ENCODE measurements at regions not wholly inside any gene's neighbourhood (a gene's known extent, or its start where the extent isn't known, plus 50 kb on each side); places are given as distances from the start of the nearest gene placed in this dataset.
"Not testable (repeated sequence)": the region's sequence is repeated elsewhere in the genome, so short reads cannot be mapped to it uniquely, and the experiment has no call there.

DNA sequence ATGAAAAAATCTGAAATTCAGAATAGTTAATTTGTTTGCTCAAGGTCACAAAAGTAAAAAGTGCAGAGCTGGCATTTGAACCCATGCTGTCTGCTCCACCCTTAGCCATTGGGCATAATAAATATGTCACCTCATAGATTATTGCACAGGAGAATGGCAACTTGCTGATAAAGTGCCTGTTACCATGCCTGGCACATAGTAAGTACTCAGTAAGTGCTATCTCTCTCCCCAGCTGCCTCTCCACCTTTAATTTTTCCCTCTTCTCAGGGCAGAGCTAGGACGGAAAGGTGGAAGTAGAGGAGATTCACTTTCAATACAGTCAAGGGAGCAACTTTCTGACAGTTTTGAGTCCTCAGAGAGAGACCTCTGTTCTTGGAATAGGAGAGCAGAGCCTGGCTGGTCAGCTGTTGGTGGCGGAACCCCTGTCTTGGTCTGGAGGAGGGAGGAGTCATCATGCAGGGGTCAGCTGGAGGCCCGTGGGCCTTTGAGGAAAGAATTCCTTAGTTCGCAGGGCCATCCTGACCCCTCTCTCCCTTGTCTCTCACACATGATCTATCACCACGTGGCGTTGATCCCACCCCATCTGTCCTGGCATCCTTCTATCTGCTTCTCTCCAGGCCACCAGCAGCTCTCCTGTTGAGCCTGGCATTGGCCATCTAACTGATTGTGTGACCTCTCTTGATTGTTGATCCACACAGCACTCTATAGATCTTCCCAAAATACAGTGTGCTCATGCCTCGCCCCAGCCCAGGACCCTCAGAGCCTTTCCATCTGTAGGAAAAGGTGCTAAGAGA lies 149.3 kb downstream of the RPLP1 start:
- no peak for DNase-seq

DNA sequence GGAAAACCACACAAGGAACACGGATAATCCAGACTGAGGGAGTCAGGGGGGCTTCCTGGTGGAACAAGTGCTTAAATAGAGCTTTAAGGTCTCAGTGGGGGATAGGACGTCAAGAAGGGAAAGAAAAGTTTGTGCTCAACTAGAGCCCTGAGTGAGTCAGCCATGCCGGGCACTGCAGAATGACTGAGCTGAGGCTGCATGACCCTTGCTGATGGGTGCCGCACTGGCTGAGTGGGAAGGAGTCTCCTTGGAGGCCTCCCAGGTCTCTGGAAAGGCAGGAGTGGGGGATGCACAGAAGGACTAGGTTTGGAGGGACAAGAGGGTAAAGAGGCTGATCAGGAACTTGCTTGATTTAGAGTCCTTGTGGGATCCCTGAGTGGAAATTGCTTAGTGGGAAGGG lies 150.3 kb downstream of the RPLP1 start:
- no peak for DNase-seq

DNA sequence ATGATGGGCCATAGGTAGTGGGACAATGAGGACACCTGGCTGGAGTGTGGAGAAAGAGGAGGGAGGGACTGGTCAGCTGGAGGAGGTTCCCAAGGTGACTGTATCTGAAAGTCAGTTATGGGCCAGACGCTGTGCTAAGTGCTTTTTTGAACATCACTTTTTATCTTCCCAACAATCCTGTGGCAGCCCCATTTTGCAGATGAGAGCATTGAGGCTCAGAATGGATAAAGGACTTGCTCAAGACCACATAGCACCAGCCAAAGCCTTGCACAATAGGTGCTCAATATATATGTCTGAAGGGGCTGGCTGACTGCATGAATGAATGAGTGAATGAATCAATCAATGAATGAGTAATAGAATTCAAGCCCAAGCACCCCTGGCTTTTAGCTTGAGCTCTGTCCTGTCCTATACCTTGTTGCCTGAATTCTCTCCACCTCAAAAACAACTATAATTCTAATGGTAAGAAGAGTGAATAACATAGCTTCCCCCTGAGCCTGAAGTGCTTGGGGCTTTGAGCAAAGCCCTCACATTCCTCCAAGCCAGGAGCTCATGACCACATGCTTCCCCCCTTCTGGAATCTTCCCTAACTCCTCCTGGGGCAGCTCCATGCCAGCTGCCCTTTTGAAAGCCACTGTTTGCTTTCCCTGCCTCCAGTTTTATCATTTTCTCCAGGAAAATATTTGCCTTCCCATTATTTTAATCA lies 150.9 kb downstream of the RPLP1 start:
- DNase-seq, result no peak

DNA sequence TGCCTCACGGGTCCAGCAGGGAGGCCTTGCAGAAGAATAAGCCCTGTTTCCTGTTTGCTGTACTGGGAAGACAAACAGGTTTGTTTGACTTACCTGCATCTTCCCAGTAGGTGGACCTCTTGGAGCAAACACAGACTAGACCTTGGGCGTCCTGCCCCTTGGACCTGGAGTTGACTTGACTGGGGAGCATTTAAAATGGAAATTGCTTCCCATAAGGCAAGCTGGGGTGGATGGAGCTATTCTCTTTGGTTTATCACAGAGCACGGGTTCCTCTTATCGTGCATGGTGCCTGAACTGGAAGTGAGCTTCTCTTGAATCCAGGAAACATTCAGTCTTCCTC lies 151.4 kb downstream of the RPLP1 start:
- DNase-seq, result no peak

DNA sequence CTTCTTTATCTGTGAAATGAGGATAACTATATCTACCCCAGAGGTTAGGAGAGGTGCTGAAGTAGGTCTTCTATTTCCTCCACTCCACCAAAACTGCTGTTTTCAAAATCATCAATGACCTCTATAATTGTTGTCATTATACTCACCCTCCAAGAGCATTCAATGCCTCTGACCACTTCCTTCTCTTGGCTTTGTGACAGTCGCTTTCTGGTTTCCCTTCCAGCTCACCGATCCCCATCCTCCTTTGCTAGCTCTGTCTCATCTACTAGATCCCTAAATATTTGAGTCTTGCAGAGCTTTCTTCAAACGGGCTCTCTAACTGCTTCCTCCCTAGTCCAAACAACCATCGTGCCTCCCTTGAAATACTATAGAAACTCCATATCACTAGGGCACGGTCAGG lies 153.5 kb downstream of the RPLP1 start:
- DNase-seq, result no peak

DNA sequence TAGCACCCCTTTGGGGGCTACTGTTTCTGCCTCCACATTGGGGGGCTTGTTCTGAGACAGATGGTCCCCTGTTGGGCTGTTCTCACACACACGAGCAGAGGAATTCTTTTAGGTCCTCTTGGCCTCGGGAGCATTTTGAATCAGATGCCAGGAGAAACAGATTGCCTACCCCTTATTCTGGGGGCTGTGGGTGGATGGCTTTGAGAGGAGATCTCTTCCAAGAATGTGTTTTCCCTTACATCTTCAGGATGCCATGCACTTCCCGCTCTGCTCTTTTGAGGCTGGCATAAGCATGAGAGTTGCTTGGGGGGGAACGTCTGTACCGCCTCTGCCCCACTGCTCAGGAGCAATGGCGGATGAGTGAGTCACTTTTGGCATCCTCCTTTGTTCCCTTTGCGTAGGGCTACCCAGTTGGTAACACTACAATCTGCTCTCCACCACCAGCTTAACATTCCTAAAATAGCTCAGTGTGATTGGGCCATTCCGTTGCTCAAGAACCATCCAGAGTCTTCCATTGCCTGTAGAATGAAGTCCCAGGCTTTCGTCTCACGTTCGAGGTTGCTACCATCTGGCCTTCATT lies 154.4 kb downstream of the RPLP1 start:
- DNase-seq, result no peak

DNA sequence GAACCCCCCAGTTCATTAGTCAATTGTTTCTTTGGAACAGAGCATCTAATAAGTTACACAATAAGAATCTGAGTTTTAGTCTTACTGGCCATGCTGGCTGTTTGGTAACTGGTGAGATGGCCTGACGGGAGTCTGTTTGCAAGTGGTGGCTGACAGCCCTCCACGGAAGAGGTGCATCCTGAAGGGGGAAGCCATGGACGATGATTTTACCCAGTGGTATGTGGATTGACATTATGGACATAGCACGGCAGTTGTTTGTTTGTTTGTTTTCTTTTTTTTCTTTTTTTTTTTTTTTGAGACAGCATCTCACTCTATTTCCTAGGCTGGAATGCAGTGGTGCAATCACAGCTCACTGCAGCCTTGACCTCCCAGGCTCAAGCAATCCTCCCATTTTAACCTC lies 156.0 kb downstream of the RPLP1 start:
- no peak for DNase-seq

DNA sequence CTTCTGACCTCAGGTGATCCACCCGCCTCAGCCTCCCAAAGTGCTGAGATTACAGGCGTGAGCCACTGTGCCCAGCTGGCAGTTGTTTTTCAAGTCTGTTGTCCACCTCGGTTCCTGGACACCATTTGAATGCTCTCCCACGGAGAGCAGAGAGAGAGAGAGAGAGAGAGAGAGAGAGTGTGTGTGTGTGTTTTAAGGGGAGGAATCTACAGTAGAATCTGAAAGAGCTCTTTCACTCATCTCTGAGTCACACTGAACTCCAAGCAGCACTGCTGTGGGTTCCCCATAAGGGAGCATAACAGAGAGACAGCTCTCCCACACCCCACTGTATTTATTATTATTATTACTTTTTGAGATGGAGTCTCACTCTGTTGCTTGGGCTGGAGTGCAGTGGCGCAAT lies 156.6 kb downstream of the RPLP1 start:
- DNase-seq, result no peak

DNA sequence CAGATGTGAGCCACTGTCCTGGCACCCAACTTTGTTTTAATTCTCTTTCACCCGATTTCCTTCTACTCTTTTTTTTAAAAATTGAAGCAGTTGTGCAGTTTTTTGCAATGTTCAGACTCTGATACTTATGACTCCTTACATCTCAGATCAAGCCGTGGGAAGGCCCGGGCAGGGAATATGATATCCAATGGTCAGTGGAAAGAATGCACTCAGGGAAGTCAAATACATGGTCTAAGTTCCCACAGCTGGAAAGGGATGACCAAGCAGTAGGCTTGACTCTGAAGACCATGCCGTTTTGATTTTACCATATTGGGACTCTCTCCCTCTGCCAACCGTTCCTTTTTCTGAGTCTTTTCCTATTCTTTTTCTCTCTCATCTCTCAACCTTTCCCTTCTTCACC lies 157.2 kb downstream of the RPLP1 start:
- no peak for DNase-seq

DNA sequence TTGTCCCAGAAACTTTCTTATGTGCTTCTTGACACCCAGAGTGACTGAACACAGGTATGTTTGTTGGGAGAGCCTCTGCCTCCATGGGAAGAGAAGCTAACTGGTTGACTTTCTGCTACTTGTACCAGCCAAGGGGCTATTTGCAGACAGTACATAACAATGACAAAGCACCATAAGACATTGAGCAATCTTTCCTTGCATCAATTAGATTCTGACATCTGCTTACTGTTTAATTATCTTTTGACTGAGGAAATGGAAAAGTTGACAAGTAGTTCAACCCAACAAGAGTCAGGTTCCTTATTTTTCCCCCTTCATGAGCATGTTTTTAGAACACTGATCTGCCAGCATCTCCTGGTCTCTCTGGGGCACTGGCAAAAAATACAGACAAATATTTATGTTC lies 157.7 kb downstream of the RPLP1 start:
- no peak for DNase-seq

DNA sequence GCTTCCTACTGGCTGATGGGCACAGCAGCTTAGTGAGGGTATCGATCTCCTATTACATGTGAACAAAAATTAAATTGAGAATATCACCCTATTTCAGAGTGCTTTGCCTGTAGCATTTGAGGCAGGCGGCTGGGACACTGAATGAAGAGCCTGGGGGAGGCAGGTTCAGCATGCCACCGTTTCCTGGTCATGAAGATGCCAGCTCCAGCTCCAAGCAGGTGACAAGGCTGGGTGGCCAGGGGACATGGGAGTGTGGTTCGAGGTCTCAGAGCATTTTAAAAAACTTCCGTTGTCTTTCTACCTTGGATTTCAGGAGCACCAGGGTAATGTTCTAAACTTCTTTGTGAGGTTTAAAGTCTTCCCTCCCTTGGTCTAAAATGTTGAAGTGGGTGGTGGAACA lies 158.2 kb downstream of the RPLP1 start:
- DNase-seq, result no peak

DNA sequence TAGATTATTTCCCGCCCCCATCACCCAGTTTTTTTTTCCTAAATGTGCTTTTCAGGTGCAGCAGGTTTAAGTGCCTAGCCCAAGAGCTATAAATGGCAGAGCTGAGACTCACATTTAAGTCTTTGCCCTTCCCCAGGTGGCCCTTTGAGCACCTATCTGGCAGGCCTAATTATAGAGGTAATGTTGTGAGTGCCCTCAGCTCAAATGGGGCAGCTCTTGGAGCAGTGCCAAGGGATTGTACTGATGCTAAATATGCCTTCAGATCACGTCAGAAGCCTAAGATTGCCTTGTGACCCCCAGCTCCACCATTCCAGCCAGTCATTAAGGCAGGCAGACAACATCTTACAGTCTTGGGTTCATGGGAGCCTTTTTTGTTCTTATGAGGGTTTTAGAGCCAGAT lies 159.5 kb downstream of the RPLP1 start:
- DNase-seq, result no peak

DNA sequence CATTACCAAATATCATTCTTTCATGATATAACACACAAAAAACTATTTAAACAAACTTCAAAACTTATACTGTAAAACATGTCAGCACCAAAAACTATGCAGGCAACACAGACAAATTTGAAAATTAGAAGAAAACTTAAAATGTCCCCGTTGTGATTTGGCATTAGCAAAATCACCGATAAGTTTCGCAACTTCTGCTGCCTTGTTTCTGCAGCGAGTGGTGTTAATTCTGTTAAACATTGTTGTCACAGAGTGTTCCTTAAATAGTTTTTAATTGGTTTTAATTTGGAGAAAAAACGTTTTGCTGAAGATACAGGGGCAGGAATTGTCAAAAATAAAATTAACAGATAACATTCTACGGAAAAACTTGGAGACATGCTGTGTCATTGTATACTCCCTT lies 160.6 kb downstream of the RPLP1 start:
- DNase-seq, result no peak

DNA sequence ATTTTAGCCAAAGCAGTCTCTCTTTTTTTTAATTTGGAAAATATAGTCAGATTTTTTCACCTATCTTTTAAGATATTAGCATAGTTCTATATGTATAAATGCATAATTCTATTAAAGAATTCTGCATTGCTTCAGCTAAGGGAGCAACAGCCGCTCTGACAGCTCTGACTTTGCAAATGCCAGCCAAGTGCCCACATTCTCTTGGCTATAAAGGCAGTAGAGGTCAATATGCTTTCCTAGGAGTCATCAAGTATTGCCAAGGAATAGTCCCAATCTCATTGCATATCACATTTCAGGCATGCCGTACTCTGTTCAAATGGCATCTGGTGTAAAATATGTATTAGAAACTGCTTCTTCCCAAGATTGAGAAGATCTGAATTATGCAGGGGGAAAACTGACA lies 161.4 kb downstream of the RPLP1 start:
- no peak for DNase-seq

DNA sequence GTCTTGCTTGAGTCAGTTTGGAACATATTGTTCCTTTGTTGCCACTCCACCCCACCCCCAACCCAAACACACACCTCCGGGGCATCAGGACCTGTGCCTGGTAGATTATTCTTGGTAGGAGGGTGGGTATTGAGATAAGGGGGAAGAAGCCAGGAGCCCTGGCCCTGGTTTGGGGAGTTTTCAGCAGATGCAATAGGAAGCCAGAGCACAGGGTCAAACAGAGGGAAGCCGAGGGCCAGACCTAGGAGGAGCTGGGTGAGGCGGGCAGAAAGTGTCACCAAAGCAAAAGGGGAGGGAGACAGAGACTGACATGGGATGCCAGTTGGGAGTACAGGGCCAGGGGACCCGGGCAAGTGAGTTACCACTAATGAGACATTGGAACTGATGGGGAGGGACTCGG lies 163.1 kb downstream of the RPLP1 start:
- DNase-seq, result no peak

DNA sequence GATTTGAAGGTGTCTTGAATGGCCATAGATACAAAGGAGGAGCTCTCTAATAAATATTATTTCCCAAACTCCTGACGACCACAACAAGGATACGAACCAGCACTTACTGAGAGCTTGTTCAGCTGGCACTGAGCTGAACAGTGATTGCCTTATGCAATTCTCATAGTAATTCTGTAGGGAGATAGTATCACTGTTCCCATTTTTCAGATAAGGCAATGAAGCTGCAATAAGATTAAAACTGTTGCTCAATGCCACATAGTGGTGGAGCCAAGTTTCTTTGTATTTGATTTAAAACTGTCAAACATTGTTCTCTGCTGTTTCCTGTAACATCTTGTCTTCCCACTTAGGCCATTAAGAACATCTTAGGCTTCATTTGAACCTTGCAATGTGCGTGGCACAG lies 163.9 kb downstream of the RPLP1 start:
- no peak for DNase-seq

DNA sequence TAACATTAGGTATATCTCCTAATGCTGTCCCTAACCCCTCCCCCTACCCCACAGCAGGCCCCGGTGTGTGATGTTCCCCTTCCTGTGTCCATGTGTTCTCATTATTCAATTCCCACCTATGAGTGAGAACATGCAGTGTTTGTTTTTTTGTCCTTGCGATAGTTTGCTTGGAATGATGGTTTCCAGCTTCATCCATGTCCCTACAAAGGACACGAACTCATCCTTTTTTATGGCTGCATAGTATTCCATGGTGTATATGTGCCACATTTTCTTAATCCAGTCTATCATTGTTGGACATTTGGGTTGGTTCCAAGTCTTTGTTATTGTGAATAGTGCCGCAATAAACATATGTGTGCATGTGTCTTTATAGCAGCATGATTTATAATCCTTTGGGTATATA lies 164.5 kb downstream of the RPLP1 start:
- not testable (repeated sequence) for DNase-seq

DNA sequence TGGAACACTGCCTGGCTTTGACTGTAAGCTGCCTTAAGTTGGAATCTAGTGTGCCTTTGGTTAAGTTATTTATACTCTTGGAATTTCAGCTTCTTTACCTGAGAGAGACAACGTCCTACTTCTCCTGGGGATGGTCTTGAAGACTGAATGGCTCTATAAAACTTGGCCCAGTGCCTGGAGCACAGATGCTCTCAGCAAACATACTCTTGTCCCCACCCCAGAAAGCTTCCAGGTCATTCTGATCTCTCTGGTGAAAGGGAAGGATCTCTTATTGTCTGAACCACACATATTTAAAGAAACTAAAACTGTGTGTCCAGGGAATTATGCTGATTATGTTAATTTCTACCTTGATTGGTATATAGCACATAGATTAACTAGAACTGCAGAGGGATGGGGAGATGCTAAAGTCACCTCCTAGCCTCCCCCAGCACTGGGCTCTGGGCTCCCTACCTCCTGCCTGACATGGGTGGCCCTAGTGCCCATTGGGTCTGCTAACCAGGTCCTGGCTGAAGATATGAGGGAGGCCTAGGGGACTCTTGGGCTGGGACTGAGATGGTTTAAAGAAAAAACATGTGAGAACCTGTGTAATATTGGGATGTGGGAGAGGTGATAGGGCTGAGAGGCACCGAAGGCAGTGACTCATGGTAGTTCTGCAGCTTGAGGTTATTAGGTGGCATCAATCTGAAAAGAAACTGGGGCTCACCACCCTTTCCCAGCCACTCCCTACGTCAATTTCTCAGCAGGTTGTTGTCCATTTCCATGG lies 171.0 kb downstream of the RPLP1 start:
- DNase-seq, result no peak

DNA sequence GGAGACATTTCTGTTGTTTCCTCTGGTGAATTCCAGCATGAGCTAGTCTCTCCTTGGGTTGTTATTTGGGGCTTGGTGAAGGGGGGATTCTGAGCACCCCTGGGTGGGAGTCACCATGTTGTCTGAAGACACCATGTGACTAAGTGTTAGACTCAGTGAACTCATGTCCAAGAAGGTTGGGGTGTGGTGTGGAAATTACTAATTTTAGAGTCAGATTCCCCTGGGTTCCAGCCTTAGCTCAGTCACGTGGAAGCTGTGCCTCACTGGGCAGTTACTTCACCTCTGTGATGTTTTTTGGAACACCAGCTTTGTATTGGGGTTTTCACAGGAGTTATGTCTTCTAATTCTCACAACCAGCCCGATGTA lies 171.5 kb downstream of the RPLP1 start:
- no peak for DNase-seq

DNA sequence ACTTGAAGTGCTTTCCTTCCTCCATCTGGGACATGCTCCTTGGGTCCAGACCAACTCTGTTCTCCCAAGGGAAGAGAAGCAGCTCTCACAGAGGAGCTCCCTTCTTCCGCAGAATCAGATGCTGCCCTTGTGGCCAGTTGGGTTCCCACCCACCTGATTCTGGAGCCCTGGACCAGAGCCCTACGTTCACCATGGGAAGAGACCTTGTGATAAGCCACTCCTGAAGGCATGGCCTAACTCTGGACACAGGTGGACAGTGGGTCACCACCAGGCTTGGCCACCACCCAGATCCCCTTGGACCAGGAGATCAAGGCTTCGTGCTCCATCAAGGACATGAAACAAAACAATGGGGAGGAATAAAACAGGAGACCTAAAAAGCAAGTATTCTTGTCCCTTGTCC lies 172.2 kb downstream of the RPLP1 start:
- no peak for DNase-seq

DNA sequence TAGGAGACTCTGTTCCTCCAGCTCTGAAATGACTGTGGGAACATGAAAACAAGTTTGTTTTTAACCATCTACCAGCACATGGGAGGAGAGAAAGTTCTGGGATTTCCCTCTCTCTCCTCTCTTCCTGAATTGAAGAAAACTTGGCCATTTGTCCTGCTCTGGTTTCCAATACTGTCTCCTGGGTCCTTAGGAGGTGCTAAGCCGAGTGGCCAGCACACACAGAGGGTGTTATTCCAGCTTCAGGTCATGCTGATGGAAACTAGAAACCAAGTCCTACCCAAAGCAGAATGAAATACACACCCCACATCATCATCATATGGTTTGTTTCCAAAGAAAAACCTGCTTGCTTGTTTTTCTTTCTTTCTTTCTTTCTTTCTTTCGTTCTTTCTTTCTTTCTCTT lies 172.7 kb downstream of the RPLP1 start:
- no peak for DNase-seq

DNA sequence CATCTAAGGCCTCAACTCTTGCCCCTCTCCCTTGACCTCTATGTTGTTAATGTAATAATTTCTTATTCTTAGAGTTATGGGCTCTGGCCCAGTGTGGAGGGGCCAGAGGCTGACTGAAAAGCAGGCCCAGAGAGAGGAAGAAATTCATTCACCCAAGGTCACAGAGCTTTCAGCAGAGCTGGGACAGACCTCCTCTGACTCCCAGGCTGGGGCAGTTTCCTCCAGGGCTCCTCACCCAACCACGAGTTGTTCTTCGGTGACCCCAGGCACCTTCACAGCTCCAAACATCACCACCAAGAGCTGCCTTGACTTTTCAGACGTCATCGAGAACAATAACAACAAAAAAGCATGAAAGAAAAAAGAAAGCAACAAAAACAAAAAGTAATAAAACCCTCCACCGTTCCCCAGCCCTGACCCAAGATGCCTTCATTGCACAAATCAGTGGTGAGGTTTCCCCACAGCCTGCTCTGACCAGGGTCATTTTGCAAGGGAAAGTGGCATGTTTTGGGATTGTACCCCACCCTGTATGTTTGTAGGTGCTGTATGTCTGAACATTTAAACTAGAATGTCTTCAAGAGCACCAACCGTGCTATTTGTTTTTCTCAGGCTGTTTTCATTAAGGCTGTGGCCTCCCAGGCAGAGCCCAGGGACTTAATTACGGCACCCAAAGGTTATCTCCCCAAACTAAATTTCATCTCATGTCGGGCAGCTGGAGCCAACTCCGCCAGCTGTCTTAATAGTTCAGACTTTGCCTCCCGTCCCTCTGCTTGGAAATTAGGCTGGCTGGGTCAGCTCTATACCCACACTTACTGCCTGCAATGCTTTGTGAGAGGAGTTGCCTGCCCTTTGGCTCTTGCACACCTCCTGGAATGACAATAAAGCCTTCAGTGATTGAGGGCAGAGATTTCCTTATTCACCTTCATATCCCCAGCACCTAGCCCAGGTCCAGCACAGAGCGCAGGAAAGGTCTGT lies 173.8 kb downstream of the RPLP1 start:
- DNase-seq, result no peak
